K562 (cell line): ENCODE measurements at regions not wholly inside any gene's neighbourhood (a gene's known extent, or its start where the extent isn't known, plus 50 kb on each side); places are given as distances from the start of the nearest gene placed in this dataset.

ENCODE experiments used
- ATAC-seq: fragments of 200-7000 bp; cut with Tn5 transposase; 3 replicates; pipeline ENCODE4 v1.9.1; 2020; ENCODE audit warnings: moderate library complexity
- BruUV-seq: library from RNA; stranded (reverse); fragments of 400-500 nt; replicated peaks from 2 replicates; lab custom pipeline; 2021; lab: Mats Ljungman, UMichigan
- CTCF ChIA-PET: fragments of 300-600 bp; formaldehyde crosslinking; extraction: SDS; loops from one replicate; lab custom pipeline; 2021; ENCODE audit warnings: low intra/inter-chr PET ratio; lab: Yijun Ruan, JAX
- POLR2A ChIA-PET: fragments of 300-600, 350-650 bp; sonication (Branson Sonifier 250); formaldehyde crosslinking; extraction: SDS; loops from one replicate; lab custom pipeline; 2021; ENCODE audit warnings: antibody characterized with exemption, inconsistent platforms; lab: Yijun Ruan, JAX
- DNase-seq, 4 experiments: peaks; one replicate each; pipeline versions ENCODE4 v3.0.0 to v3.0.0-alpha.2; 2011 to 2018; ENCODE audit warnings: low spot score in 3 of 4, mixed read lengths in 3 of 4; ENCODE audit errors: extremely low read depth in 1 of 4
- FAIRE-seq: peaks from 2 replicates; lab custom pipeline; 2011; peaks lifted over from hg19 to GRCh38; lab: Jason Lieb, UNC
- H2AFZ ChIP-seq: 2 replicates; pipeline ENCODE4 v1.6.0; 2011; ENCODE audit warnings: low read depth, low read length, control low read depth, inconsistent platforms
- H3K27ac ChIP-seq: fragments of 200-600 bp; 3 replicates; pipeline ENCODE4 v1.8.0; 2011; ENCODE audit warnings: low read depth, mild to moderate bottlenecking, control low read depth, inconsistent platforms, low read length, moderate library complexity, mixed read lengths; ENCODE audit errors: extremely low read depth
- H3K27me3 ChIP-seq, 2 experiments: fragments of 300-600 bp in 1 of 2; 2 replicates in 1 of 2; 3 replicates in 1 of 2; pipeline versions ENCODE4 v1.6.0 to v1.8.0; 2011; ENCODE audit warnings: inconsistent platforms in 2 of 2, low read length in 2 of 2, mild to moderate bottlenecking in 1 of 2, mixed read lengths in 1 of 2, moderate library complexity in 1 of 2; ENCODE audit not compliant: control insufficient read depth in 2 of 2, insufficient read depth in 2 of 2
- H3K36me3 ChIP-seq: fragments of 300-600 bp; 3 replicates; pipeline ENCODE4 v1.8.0; 2011; ENCODE audit warnings: mild to moderate bottlenecking, low read length, inconsistent platforms; ENCODE audit not compliant: control insufficient read depth, insufficient read depth
- H3K4me1 ChIP-seq, 2 experiments: fragments of 200-600 bp in 1 of 2; replicated peaks in 1 of 2; 2 replicates in 1 of 2; 3 replicates in 1 of 2; pipeline versions ENCODE4 v1.5.1 to v1.8.0; 2011; ENCODE audit warnings: inconsistent platforms in 2 of 2, low read length in 2 of 2, mild to moderate bottlenecking in 1 of 2, mixed read lengths in 1 of 2, moderate library complexity in 1 of 2; ENCODE audit not compliant: control insufficient read depth in 2 of 2, insufficient read depth in 2 of 2
- H3K4me2 ChIP-seq: 2 replicates; pipeline ENCODE4 v1.6.1; 2011; ENCODE audit warnings: low read length, control low read depth, inconsistent platforms, mixed read lengths; ENCODE audit not compliant: insufficient read depth
- H3K4me3 ChIP-seq: fragments of 200-600 bp; sonication (generic), shearing (Covaris generic); 2 replicates; pipeline ENCODE4 v1.5.1; 2016; ENCODE audit warnings: control low read depth, inconsistent platforms
- H3K79me2 ChIP-seq: fragments of 200-600 bp; 3 replicates; pipeline ENCODE4 v1.8.0; 2011; ENCODE audit warnings: low read length, inconsistent platforms; ENCODE audit not compliant: control insufficient read depth, insufficient read depth
- H3K9ac ChIP-seq, 2 experiments: 2 replicates each; pipeline versions ENCODE4 v1.6.0 to v1.6.1; 2011; ENCODE audit warnings: low read depth in 2 of 2, low read length in 2 of 2, control low read depth in 1 of 2, inconsistent platforms in 1 of 2, mild to moderate bottlenecking in 1 of 2, mixed read lengths in 1 of 2; ENCODE audit not compliant: insufficient read depth in 1 of 2
- H3K9me1 ChIP-seq: one replicate; pipeline ENCODE4 v1.6.0; 2011; ENCODE audit warnings: inconsistent platforms, mild to moderate bottlenecking, low read length, moderate library complexity; ENCODE audit not compliant: control insufficient read depth, insufficient read depth
- H3K9me3 ChIP-seq: replicated peaks from 2 replicates; pipeline ENCODE4 v1.5.1; 2011; ENCODE audit warnings: low read depth, low read length, inconsistent platforms; ENCODE audit not compliant: control insufficient read depth, insufficient read depth
- H4K20me1 ChIP-seq: replicated peaks from 2 replicates; pipeline ENCODE4 v1.6.1; 2011; ENCODE audit warnings: low read length, inconsistent platforms, mixed read lengths; ENCODE audit not compliant: control insufficient read depth, insufficient read depth
- DNMT1 ChIP-seq: fragments of 450-650 bp; IDR thresholded peaks from 2 replicates; pipeline ENCODE4 v1.6.1; 2016; ENCODE audit warnings: antibody characterized with exemption, mild to moderate bottlenecking
- FUS ChIP-seq: fragments of 200-400 bp; formaldehyde crosslinking; optimal IDR thresholded peaks from 2 replicates; pipeline ENCODE3; 2017; ENCODE audit warnings: low read depth, low read length
- MXI1 ChIP-seq: IDR thresholded peaks from 2 replicates; pipeline ENCODE4 v1.6.1; 2011; ENCODE audit warnings: low read depth, mild to moderate bottlenecking, improper control_type of control experiment, low read length
- TSC22D4 ChIP-seq: fragments of 450-650 bp; IDR thresholded peaks from 2 replicates; pipeline ENCODE4 v1.6.1; 2016; ENCODE audit warnings: missing genetic modification characterization, missing biosample characterization, control low read depth
- ZNF507 ChIP-seq: conservative IDR thresholded peaks from 2 replicates; pipeline ENCODE4 v1.6.1; 2017; ENCODE audit warnings: missing genetic modification characterization, missing compliant biosample characterization
- ZZZ3 ChIP-seq: fragments of 450-650 bp; IDR thresholded peaks from 2 replicates; pipeline ENCODE4 v1.6.1; 2016; ENCODE audit warnings: antibody characterized with exemption, mild to moderate bottlenecking, moderate library complexity
- WGBS: fragments of 100-300 bp; shearing (Covaris generic); methylation state at CpG from one replicate; pipeline ENCODE4 v1.1.6; 2016; ENCODE audit warnings: low coverage, mixed read lengths; ENCODE audit not compliant: insufficient coverage; ENCODE audit errors: missing lambda C conversion rate; 5-methylcytosine and 5-hydroxymethylcytosine counted together
- in situ Hi-C: fragments of 300-500 bp; cut with MboI; formaldehyde crosslinking; loops from 4 replicates; pipeline ENCODE4 v1.15.0; 2018; ENCODE audit warnings: inconsistent platforms, mixed read lengths
- intact Hi-C: fragments of 100-400 bp; cut with micrococcal nuclease; formaldehyde crosslinking; loops from 2 replicates; pipeline ENCODE4 v1.14.2; 2022
- TF ChIP-seq, protein P1 (sequence below): fragments of 450-650 bp; IDR thresholded peaks from 2 replicates; pipeline ENCODE4 v1.7.1; 2018; ENCODE audit warnings: mild to moderate bottlenecking, low read depth; ENCODE audit not compliant: partially characterized antibody
- TF ChIP-seq, protein P2 (sequence below): fragments of 450-650 bp; IDR thresholded peaks from 2 replicates; pipeline ENCODE4 v1.6.1; 2016
- TF ChIP-seq, protein P3 (sequence below): fragments of 200-600 bp; sonication (generic); IDR thresholded peaks from one replicate; pipeline ENCODE4 v1.6.1; 2012; ENCODE audit warnings: mild to moderate bottlenecking, low read depth, low read length, inconsistent platforms

DNA sequence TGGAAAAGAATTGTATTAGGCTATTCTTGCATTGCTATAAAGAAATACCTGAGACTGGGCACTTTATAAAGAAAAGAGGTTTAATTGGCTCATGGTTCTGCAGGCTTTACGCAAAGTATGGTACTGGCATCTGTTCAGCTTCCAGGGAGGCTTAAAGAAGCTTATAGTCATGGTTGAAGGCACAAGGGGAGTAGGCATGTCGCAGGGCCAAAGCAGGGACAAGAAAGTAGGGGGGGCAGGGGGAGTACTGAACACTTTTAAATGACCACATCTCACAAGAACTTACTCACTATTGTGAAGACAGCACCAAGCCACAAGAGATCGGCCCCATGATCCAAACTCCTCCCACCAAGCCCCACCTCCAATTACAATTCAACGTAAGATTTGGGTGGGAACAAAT is 152.5 kb upstream of the PHF14 start:
- no TSS peak for BruUV-seq
- FAIRE-seq (no peak), DNase-seq (no peak), ATAC-seq (no peak)
- Histone ChIP-seq H3K79me2 (no peaks in the 10 kb centered on the region), H2AFZ (no peak overlapping the region), H3K4me1 (no peaks in the 10 kb centered on the region), H3K36me3 (no peaks in the 10 kb centered on the region), H3K27me3 (no peaks in the 10 kb centered on the region), H3K9me3 (no peaks in the 10 kb centered on the region), H3K4me3 (no peak overlapping the region), H4K20me1 (no peaks in the 10 kb centered on the region), H3K27ac (no peak overlapping the region), H3K4me2 (no peak overlapping the region), H3K9ac (no peak overlapping the region), H3K9me1 (no peaks in the 10 kb centered on the region)
- ChIA-PET POLR2A (interaction anchor here (0.9 kb wide), 1 partner anchor 22 kb away, joined by 4 read pairs; no protein-coding TSS in a partner anchor), CTCF (no interaction called here)
- intact Hi-C loops (no loop called here), in situ Hi-C loops (no loop called here)
- 20% methylated on average over 3 of the region's 4 CpGs for WGBS
- TF ChIP-seq, protein P1, sequence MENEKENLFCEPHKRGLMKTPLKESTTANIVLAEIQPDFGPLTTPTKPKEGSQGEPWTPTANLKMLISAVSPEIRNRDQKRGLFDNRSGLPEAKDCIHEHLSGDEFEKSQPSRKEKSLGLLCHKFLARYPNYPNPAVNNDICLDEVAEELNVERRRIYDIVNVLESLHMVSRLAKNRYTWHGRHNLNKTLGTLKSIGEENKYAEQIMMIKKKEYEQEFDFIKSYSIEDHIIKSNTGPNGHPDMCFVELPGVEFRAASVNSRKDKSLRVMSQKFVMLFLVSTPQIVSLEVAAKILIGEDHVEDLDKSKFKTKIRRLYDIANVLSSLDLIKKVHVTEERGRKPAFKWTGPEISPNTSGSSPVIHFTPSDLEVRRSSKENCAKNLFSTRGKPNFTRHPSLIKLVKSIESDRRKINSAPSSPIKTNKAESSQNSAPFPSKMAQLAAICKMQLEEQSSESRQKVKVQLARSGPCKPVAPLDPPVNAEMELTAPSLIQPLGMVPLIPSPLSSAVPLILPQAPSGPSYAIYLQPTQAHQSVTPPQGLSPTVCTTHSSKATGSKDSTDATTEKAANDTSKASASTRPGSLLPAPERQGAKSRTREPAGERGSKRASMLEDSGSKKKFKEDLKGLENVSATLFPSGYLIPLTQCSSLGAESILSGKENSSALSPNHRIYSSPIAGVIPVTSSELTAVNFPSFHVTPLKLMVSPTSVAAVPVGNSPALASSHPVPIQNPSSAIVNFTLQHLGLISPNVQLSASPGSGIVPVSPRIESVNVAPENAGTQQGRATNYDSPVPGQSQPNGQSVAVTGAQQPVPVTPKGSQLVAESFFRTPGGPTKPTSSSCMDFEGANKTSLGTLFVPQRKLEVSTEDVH = no peak
- TF ChIP-seq, protein P2, sequence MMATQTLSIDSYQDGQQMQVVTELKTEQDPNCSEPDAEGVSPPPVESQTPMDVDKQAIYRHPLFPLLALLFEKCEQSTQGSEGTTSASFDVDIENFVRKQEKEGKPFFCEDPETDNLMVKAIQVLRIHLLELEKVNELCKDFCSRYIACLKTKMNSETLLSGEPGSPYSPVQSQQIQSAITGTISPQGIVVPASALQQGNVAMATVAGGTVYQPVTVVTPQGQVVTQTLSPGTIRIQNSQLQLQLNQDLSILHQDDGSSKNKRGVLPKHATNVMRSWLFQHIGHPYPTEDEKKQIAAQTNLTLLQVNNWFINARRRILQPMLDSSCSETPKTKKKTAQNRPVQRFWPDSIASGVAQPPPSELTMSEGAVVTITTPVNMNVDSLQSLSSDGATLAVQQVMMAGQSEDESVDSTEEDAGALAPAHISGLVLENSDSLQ = no peak
- TF ChIP-seq, protein P3, sequence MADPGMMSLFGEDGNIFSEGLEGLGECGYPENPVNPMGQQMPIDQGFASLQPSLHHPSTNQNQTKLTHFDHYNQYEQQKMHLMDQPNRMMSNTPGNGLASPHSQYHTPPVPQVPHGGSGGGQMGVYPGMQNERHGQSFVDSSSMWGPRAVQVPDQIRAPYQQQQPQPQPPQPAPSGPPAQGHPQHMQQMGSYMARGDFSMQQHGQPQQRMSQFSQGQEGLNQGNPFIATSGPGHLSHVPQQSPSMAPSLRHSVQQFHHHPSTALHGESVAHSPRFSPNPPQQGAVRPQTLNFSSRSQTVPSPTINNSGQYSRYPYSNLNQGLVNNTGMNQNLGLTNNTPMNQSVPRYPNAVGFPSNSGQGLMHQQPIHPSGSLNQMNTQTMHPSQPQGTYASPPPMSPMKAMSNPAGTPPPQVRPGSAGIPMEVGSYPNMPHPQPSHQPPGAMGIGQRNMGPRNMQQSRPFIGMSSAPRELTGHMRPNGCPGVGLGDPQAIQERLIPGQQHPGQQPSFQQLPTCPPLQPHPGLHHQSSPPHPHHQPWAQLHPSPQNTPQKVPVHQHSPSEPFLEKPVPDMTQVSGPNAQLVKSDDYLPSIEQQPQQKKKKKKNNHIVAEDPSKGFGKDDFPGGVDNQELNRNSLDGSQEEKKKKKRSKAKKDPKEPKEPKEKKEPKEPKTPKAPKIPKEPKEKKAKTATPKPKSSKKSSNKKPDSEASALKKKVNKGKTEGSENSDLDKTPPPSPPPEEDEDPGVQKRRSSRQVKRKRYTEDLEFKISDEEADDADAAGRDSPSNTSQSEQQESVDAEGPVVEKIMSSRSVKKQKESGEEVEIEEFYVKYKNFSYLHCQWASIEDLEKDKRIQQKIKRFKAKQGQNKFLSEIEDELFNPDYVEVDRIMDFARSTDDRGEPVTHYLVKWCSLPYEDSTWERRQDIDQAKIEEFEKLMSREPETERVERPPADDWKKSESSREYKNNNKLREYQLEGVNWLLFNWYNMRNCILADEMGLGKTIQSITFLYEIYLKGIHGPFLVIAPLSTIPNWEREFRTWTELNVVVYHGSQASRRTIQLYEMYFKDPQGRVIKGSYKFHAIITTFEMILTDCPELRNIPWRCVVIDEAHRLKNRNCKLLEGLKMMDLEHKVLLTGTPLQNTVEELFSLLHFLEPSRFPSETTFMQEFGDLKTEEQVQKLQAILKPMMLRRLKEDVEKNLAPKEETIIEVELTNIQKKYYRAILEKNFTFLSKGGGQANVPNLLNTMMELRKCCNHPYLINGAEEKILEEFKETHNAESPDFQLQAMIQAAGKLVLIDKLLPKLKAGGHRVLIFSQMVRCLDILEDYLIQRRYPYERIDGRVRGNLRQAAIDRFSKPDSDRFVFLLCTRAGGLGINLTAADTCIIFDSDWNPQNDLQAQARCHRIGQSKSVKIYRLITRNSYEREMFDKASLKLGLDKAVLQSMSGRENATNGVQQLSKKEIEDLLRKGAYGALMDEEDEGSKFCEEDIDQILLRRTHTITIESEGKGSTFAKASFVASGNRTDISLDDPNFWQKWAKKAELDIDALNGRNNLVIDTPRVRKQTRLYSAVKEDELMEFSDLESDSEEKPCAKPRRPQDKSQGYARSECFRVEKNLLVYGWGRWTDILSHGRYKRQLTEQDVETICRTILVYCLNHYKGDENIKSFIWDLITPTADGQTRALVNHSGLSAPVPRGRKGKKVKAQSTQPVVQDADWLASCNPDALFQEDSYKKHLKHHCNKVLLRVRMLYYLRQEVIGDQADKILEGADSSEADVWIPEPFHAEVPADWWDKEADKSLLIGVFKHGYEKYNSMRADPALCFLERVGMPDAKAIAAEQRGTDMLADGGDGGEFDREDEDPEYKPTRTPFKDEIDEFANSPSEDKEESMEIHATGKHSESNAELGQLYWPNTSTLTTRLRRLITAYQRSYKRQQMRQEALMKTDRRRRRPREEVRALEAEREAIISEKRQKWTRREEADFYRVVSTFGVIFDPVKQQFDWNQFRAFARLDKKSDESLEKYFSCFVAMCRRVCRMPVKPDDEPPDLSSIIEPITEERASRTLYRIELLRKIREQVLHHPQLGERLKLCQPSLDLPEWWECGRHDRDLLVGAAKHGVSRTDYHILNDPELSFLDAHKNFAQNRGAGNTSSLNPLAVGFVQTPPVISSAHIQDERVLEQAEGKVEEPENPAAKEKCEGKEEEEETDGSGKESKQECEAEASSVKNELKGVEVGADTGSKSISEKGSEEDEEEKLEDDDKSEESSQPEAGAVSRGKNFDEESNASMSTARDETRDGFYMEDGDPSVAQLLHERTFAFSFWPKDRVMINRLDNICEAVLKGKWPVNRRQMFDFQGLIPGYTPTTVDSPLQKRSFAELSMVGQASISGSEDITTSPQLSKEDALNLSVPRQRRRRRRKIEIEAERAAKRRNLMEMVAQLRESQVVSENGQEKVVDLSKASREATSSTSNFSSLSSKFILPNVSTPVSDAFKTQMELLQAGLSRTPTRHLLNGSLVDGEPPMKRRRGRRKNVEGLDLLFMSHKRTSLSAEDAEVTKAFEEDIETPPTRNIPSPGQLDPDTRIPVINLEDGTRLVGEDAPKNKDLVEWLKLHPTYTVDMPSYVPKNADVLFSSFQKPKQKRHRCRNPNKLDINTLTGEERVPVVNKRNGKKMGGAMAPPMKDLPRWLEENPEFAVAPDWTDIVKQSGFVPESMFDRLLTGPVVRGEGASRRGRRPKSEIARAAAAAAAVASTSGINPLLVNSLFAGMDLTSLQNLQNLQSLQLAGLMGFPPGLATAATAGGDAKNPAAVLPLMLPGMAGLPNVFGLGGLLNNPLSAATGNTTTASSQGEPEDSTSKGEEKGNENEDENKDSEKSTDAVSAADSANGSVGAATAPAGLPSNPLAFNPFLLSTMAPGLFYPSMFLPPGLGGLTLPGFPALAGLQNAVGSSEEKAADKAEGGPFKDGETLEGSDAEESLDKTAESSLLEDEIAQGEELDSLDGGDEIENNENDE = no peak
- TF ChIP-seq MXI1 (no peak), ZNF507 (tag) (no peak), ZZZ3 (no peak), DNMT1 (no peak), FUS (no peak), TSC22D4 (tag) (no peak)
